Neutrophil (primary cell): ENCODE measurements at regions not wholly inside any gene's neighbourhood (a gene's known extent, or its start where the extent isn't known, plus 50 kb on each side); places are given as distances from the start of the nearest gene placed in this dataset.

Experiments used
- H3K27ac ChIP-seq: fragments of 200-600 bp; sonication (generic); 2 replicates; pipeline ENCODE4 v1.5.1; 2016; ENCODE audit warnings: mild to moderate bottlenecking, moderate library complexity
- H3K27me3 ChIP-seq: fragments of 200-600 bp; sonication (generic); 2 replicates; pipeline ENCODE4 v1.6.0; 2016; ENCODE audit warnings: mild to moderate bottlenecking
- H3K36me3 ChIP-seq: fragments of 200-600 bp; sonication (generic); 2 replicates; pipeline ENCODE4 v1.5.1; 2017
- H3K4me1 ChIP-seq, 2 experiments: fragments of 200-600 bp in 1 of 2; sonication (generic) in 1 of 2; 1 replicate in 1 of 2; 2 replicates in 1 of 2; pipeline versions ENCODE4 v1.5.1 to v1.6.1; 2013 to 2016; ENCODE audit warnings: low read depth in 1 of 2, low read length in 1 of 2, mild to moderate bottlenecking in 1 of 2, moderate library complexity in 1 of 2; ENCODE audit not compliant: control insufficient read depth in 1 of 2, insufficient read depth in 1 of 2
- H3K4me3 ChIP-seq, 2 experiments: fragments of 200-600 bp in 1 of 2; sonication (generic) in 1 of 2; 1 replicate in 1 of 2; 2 replicates in 1 of 2; pipeline ENCODE4 v1.5.1; 2013 to 2016; ENCODE audit warnings: low read depth in 1 of 2, low read length in 1 of 2, mild to moderate bottlenecking in 1 of 2, moderate library complexity in 1 of 2
- H3K9me3 ChIP-seq: fragments of 200-600 bp; sonication (generic); 2 replicates; pipeline ENCODE4 v1.5.1; 2016
- TF ChIP-seq, protein P1 (sequence below): fragments of 200-600 bp; sonication (generic); IDR thresholded peaks from 2 replicates; pipeline ENCODE4 v1.5.1; 2016; ENCODE audit warnings: antibody characterized with exemption

DNA sequence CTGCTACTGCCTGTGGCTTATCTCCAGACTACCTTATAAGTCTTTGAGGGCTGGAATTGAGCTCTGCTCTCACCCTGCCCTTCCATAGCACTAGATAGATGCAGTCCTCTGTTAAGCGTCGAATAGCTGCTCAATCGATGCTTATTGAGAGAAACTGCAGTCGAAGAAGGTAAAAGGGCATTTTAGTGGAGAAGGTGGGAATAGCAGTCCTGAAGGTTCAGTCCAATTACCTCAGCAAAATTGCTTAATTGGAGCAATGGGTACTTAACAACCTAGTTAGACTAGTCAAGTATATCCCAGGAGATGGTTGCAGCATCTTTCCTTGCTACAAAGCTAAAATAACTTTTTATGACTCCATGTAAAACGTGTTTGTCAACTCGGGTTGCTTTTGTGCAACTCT is 66.8 kb upstream of the NT5E start:
- H3K4me1 ChIP-seq: no peaks in the 10 kb centered on the region
- TF ChIP-seq, protein P1, sequence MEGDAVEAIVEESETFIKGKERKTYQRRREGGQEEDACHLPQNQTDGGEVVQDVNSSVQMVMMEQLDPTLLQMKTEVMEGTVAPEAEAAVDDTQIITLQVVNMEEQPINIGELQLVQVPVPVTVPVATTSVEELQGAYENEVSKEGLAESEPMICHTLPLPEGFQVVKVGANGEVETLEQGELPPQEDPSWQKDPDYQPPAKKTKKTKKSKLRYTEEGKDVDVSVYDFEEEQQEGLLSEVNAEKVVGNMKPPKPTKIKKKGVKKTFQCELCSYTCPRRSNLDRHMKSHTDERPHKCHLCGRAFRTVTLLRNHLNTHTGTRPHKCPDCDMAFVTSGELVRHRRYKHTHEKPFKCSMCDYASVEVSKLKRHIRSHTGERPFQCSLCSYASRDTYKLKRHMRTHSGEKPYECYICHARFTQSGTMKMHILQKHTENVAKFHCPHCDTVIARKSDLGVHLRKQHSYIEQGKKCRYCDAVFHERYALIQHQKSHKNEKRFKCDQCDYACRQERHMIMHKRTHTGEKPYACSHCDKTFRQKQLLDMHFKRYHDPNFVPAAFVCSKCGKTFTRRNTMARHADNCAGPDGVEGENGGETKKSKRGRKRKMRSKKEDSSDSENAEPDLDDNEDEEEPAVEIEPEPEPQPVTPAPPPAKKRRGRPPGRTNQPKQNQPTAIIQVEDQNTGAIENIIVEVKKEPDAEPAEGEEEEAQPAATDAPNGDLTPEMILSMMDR: no peak
- H3K4me3 ChIP-seq: no peak overlapping the region
- no peaks in the 10 kb centered on the region for H3K36me3 ChIP-seq
- H3K27me3 ChIP-seq: no peaks in the 10 kb centered on the region
- no peak overlapping the region for H3K27ac ChIP-seq
- H3K9me3 ChIP-seq: no peaks in the 10 kb centered on the region

DNA sequence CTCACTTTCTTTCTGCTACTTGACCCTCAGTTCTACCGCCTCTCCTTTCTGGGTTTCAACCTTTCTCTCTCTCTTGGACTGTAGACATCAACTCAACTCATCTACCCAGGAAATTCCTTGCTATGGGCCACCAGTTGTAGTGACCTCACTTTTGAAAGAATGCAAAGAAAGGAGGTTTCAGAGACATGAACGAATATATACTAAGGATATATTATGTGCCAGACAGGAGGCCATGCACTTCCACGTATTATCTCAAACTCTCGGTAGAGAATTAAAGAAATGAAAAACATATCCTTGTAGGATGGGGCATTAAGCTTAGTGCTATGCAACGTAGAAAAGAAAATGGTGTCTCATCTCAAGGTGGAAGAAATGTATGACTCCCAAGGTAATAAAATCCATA is 67.3 kb upstream of the NT5E start:
- no peak overlapping the region for H3K4me3 ChIP-seq
- no peaks in the 10 kb centered on the region for H3K27me3 ChIP-seq
- TF ChIP-seq, protein P1: no peak
- no peak overlapping the region for H3K27ac ChIP-seq
- H3K36me3 ChIP-seq: no peaks in the 10 kb centered on the region
- no peaks in the 10 kb centered on the region for H3K9me3 ChIP-seq
- H3K4me1 ChIP-seq: no peaks in the 10 kb centered on the region

DNA sequence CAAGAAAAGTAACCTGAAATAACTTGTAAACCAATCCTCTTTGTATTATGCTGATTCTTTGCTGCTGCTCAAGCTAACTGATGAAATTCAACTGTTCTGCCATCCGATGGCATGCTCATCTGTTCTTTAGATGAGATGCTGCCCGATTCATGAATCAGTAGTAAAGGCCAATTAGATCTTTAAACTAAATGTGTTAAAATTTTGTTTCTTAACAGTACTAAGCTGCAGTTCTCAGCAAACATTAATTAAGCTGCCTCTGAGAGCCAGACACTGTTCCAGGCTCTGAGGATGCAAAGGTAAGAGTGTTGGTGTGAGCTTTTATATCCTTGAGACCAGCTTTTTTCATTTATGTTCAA is 77.0 kb upstream of the NT5E start:
- Histone ChIP-seq H3K27ac (no peak overlapping the region), H3K9me3 (no peaks in the 10 kb centered on the region), H3K4me3 (no peak overlapping the region), H3K27me3 (no peaks in the 10 kb centered on the region), H3K36me3 (no peaks in the 10 kb centered on the region), H3K4me1 (no peaks in the 10 kb centered on the region)
- TF ChIP-seq, protein P1: no peak

DNA sequence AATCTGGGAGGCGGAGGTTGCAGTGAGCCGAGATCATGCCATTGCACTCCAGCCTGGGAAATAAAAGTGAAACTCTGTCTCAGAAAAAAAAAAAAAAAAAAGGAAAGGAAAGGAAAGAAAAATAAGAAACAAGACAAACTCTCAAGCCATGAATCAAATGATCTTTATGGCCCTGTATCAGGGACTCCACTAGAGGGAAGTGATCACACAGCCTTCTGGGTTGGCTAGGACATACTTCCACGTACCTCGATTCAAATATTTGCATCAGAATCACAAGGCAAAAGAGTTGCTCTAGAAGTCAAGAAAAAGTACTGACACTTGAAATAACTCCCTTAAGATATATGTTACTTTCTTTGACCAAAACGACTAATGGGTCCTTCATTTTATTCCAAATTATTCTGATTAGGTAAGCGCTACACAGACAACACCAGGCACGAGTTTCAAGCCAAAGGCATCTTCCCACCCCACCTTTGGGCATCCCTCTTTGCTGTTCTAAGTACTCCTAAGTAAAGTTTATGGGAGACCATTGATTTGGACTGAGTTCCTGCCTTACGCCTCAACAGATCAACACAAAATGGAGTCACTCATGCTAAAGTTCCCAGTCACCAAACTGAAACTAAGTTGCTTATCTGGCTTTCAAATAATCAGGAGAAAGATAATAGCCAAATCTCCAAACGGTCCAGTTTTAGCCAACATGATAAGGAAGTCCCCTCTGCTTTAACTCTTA is 77.5 kb upstream of the NT5E start:
- TF ChIP-seq, protein P1: no peak
- no peaks in the 10 kb centered on the region for H3K27me3 ChIP-seq

DNA sequence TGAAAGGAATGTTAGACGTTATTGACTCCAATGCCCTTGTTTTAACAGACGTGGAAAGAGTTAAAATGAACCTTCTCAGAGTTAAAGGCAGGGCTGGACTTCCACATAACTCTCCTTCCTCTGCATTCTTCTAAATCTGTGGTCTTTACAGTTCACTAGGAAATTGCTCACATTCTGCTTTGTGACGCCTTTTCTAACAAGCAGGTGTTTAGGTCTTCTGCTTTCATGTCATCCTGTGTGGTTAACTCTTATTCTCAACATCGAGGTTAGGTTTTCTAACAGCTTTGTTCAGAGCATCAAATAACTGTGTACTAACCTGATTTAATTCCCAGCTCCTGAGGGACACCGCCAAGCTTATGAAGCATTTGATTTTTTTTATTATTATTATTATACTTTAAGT is 81.3 kb upstream of the NT5E start:
- no peaks in the 10 kb centered on the region for H3K36me3 ChIP-seq
- H3K27me3 ChIP-seq: no peaks in the 10 kb centered on the region
- H3K4me1 ChIP-seq: no peaks in the 10 kb centered on the region
- no peaks in the 10 kb centered on the region for H3K9me3 ChIP-seq
- no peak overlapping the region for H3K27ac ChIP-seq
- H3K4me3 ChIP-seq: no peak overlapping the region
- TF ChIP-seq, protein P1: no peak

More for the DNA sequence above, 77.5 kb upstream of the NT5E start:
- Histone ChIP-seq H3K9me3 (no peaks in the 10 kb centered on the region), H3K27ac (no peak overlapping the region), H3K4me3 (no peak overlapping the region), H3K4me1 (no peaks in the 10 kb centered on the region), H3K36me3 (no peaks in the 10 kb centered on the region)

DNA sequence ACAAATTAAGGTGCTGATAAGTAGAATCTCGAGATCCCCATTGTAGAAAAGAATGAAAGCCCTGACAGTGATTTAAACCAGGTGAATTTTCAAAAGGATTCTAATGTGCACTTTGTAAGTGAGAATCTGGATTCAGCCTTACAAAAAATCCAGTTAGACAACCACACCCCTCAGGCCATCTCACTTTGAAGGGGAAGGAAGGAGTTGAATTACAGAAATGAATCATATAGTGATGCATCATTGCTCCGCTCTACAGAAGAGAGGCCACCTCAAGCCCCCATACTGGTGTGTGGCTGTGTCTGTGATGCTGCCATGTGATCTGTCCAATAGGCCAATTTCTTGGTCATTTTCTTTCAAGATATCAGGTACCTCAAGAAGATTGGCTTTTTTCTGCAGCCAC is 85.5 kb upstream of the NT5E start:
- no peak overlapping the region for H3K4me3 ChIP-seq
- no peak overlapping the region for H3K27ac ChIP-seq
- no peaks in the 10 kb centered on the region for H3K4me1 ChIP-seq
- no peaks in the 10 kb centered on the region for H3K27me3 ChIP-seq
- H3K9me3 ChIP-seq: no peaks in the 10 kb centered on the region
- TF ChIP-seq, protein P1: no peak
- H3K36me3 ChIP-seq: no peaks in the 10 kb centered on the region
